ENCODE measurements at regions not wholly inside any gene's neighbourhood (a gene's known extent, or its start where the extent isn't known, plus 50 kb on each side); places are given as distances from the start of the nearest gene placed in this dataset.

GRCh38 chr2:219835493-219835892 lies 208.1 kb downstream of the SLC4A3 start:
- no peak overlapping the region for H3K9ac ChIP-seq (ENCODE audit: extremely low read depth, insufficient read length, low read length)
- no peak overlapping the region for H2AFZ ChIP-seq (ENCODE audit: low read length)
- H3K79me1 ChIP-seq (ENCODE audit: insufficient read depth, low read depth, low read length, poor library complexity, severe bottlenecking), result no peaks in the 10 kb centered on the region
- H4K5ac ChIP-seq (ENCODE audit: insufficient read length, low read depth, low read length), result no peak overlapping the region
- H2BK5ac ChIP-seq (ENCODE audit: insufficient read length, low read length), result no peak overlapping the region
- H2BK20ac ChIP-seq (ENCODE audit: low read depth, low read length, poor library complexity, severe bottlenecking), result no peak overlapping the region
- no peaks in the 10 kb centered on the region for H4K20me1 ChIP-seq (ENCODE audit: control insufficient read depth, insufficient read depth, insufficient read length)
- no peak for TF ChIP-seq CTCF (conservative IDR thresholded peaks at IDR 0.05)
- H3K9me3 ChIP-seq (ENCODE audit: control insufficient read depth, low read depth, low read length), result no peaks in the 10 kb centered on the region
- H3T11ph ChIP-seq (ENCODE audit: low read length), result no peak overlapping the region
- Mint-ChIP-seq H3K4me1 (no peaks in the 10 kb centered on the region), H3K4me3 (no peak overlapping the region), H3K27me3 (ENCODE audit: low read depth) (no peaks in the 10 kb centered on the region), H3K9me3 (no peaks in the 10 kb centered on the region), H3K36me3 (ENCODE audit: insufficient read depth in 1 of 3, low read depth in 3 of 3) (no peaks in the 10 kb centered on the region; a peak in 1 of 7 replicates), H3K27ac (no peak overlapping the region)
- H3K23me2 ChIP-seq (ENCODE audit: insufficient read length, low read depth, low read length, poor library complexity, severe bottlenecking), result no peaks in the 10 kb centered on the region
- whole genome bisulfite sequencing (ENCODE audit: extremely low coverage, insufficient read length, low lambda C conversion rate), result no CpG with 5 or more reads among the region's 3 CpGs
- H3K14ac ChIP-seq (ENCODE audit: insufficient read depth, low read length), result no peak overlapping the region
- no peak for DNase-seq
- H2BK120ac ChIP-seq (ENCODE audit: low read depth, low read length, poor library complexity, severe bottlenecking), result no peak overlapping the region
- no peak overlapping the region for H3K56ac ChIP-seq (ENCODE audit: insufficient read length, low read depth, low read length)
- no peak overlapping the region for H3K27ac ChIP-seq (ENCODE audit: insufficient read length, low read depth, low read length)
- no peaks in the 10 kb centered on the region for H3K79me2 ChIP-seq (ENCODE audit: insufficient read depth, low read length)
- H2BK15ac ChIP-seq (ENCODE audit: low read depth, low read length), result no peak overlapping the region
- H3K4me2 ChIP-seq (ENCODE audit: insufficient read depth, insufficient read length, low read length), result no peak overlapping the region
- no peak overlapping the region for H4K91ac ChIP-seq (ENCODE audit: insufficient read length, low read depth, low read length)
- no peak overlapping the region for H3K23ac ChIP-seq (ENCODE audit: insufficient read length, low read depth, low read length)
- H3K27me3 ChIP-seq (ENCODE audit: insufficient read depth, low read length), result no peaks in the 10 kb centered on the region
- H4K8ac ChIP-seq (replicated peaks; ENCODE audit: insufficient read length, low read depth, low read length), result no peak overlapping the region
- no peak overlapping the region for H2AK5ac ChIP-seq (ENCODE audit: insufficient read length, low read length)
- H3K18ac ChIP-seq (ENCODE audit: insufficient read length, low read depth, low read length), result no peak overlapping the region
- H3K4me1 ChIP-seq (ENCODE audit: insufficient read depth, low read length), result no peaks in the 10 kb centered on the region
- no peak overlapping the region for H2BK12ac ChIP-seq (ENCODE audit: insufficient read length, low read depth, low read length)
- H3K4ac ChIP-seq (ENCODE audit: low read depth, low read length), result no peak overlapping the region
